Stimulated activated CD8-positive, alpha-beta memory T cell treated with anti-CD3 and anti-CD28 coated beads, Interleukin-7, amount 100 ng/mL, for 48 hours (primary cell): ENCODE measurements at regions not wholly inside any gene's neighbourhood (a gene's known extent, or its start where the extent isn't known, plus 50 kb on each side); places are given as distances from the start of the nearest gene placed in this dataset.

Experiments
- DNase-seq, 2 donors: peaks; one replicate each; pipeline ENCODE4 v3.0.0-alpha.2; 2020; ENCODE audit warnings: low read depth in 1 of 2; ENCODE audit errors: extremely low read depth in 1 of 2

- no peak for DNase-seq
Observed at GRCh38 chr4:146029939-146030710, 91.5 kb upstream of the ZNF827 start.

DNA sequence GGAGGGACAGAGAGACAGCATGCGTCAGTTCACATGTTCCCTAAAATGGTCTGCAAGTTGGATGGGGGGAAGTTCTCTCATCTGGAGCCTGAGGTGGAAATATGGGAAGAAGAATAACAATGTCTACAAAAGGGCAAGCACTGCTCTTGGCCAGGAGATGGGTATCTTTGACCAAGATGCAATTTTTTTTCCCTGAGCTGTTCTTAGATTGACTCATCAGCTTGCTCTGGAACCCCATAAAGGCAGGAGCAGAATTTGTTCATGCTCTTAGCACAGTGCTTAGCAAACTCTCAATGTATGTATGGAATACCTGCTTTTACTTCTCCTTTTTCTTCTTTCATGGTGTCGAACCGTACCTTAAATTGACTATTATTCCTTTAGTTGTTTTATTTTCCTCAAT lies 90.5 kb upstream of the ZNF827 start:
- DNase-seq: no peak

GRCh38 chr4:146027761-146028160 lies 89.1 kb upstream of the ZNF827 start:
- no peak for DNase-seq

DNA sequence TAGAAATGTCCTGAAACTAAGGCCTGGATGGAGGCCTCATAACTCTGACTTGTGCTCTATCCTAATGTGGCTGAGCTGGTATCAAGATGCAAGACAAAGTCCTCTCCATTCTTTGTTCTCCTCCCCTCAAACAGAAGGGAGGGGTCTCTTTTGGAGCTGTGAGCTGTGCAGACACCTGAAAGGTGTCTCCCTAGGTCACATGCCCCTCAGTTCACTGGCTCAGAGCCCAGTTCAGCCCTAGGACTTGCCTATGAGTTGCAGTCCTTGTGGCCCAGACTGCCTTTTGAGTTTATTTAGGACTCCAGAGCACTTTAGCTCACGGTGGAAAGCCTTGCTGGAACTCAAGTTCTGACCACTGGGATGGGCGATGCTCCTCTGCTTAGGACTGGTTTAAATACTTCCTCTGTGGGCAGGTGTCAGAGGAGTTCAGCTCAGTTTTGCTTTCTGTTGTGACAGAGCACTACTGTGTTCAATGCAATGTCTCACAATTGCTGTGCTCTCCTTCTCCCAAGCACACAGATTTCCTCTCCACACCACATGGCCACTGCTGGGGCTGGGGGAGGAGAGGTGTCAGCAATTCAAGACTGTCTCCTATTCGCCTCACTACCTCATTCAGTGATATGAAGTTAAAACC lies 84.8 kb upstream of the ZNF827 start:
- DNase-seq: no peak

DNA sequence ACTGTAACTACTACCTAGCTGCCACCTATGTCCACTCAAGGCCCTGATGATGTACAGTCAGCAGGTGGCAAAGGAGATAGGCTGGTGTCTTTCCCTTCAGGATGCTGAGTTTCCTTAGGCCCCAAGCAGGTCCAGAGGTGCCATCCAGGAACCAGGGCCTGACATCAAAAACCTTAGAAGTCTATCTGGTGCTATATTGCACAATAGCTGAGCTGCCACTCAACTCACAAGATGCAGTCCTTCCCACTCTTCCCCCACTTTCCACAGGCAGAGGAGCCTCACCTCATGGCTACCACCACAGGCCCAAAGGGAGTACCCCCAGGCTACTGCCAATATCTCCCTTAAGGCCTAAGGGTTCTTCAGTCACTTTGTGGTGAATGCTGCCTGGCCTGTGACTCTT lies 83.9 kb upstream of the ZNF827 start:
- DNase-seq: no peak

DNA sequence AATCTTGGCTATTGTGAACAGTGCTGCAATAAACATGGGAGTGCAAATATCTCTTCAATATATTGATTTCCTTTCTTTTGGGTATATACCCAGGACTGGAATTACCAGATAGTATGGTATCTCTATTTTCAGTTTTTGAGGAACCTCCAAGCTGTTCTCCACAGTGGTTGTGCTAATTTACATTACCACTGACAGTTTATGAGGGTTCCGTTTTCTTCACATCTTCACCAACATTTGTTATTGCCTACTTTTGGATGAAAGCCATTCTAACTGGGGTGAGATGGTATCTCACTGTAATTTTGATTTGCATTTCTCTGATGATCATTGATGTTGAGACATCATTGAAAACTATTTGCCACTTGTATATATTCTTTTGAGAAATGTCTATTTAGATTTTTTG lies 79.6 kb upstream of the ZNF827 start:
- DNase-seq: no peak

DNA sequence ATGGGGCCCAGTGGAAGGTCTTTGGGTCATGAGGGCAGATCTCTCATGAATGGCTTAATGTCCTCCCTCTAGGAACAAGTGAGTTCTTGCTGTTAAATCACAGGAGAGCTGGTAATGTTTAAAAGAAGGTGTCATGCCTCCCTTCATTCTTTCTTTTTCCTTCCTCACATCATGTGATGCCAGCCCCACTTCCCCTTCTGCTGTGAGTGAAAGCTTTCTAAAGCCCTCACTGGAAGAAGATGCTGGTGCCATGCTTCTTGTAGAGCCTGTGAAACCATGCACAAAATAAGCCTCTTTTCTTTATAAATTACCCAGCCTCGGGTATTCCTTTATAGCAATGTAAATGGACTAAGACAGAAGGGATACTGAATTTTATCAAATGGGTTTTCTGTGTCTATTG lies 66.1 kb upstream of the ZNF827 start:
- no peak for DNase-seq

- DNase-seq: no peak
Observed at GRCh38 chr4:145988628-145989027, 50.0 kb upstream of the ZNF827 start.
